OCI-LY7 (cell line): ENCODE measurements at regions not wholly inside any gene's neighbourhood (a gene's known extent, or its start where the extent isn't known, plus 50 kb on each side); places are given as distances from the start of the nearest gene placed in this dataset.

Experiments
- EZH2phosphoT487 ChIP-seq: fragments of 200-600 bp; sonication (generic); IDR thresholded peaks from 2 replicates; pipeline ENCODE4 v1.6.1; 2018; ENCODE audit warnings: low read depth, borderline replicate concordance, mild to moderate bottlenecking, mixed run types, antibody characterized with exemption, low read length, moderate library complexity, mixed read lengths
- TF ChIP-seq, protein P1 (sequence below): fragments of 200-600 bp; sonication (generic); conservative IDR thresholded peaks from 2 replicates; pipeline ENCODE4 v1.5.1; 2014; ENCODE audit warnings: mild to moderate bottlenecking, antibody characterized with exemption, low read length, moderate library complexity, mixed read lengths

DNA sequence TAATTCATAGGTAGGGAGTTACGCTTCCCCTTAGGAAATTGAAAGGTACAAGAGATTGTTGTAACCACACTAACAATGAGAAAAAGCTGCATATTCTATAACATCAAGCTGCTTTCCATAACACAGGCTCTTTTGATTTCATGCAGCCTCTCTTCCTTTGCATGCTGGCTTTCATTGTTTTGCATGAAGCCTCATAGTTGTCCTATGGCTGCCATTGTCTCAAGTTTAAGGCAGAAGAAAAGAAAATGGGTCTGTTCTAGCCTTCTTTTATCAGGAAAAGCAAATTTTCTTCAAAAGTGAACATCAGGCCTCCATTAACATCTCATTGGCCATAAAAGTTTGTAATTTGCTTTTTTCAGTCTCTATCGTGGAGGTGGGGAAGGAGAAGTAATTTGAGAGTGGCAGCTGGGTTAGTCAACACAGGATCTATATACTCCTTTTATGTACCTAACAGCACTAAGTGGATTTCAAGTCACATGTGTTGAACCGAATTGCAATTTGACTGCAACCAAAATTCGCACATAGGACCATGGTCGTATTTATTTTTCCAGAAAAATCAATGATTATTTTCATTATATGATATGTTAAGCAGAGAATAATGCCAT lies 248.5 kb upstream of the RND3 start:
- TF ChIP-seq, protein P1, sequence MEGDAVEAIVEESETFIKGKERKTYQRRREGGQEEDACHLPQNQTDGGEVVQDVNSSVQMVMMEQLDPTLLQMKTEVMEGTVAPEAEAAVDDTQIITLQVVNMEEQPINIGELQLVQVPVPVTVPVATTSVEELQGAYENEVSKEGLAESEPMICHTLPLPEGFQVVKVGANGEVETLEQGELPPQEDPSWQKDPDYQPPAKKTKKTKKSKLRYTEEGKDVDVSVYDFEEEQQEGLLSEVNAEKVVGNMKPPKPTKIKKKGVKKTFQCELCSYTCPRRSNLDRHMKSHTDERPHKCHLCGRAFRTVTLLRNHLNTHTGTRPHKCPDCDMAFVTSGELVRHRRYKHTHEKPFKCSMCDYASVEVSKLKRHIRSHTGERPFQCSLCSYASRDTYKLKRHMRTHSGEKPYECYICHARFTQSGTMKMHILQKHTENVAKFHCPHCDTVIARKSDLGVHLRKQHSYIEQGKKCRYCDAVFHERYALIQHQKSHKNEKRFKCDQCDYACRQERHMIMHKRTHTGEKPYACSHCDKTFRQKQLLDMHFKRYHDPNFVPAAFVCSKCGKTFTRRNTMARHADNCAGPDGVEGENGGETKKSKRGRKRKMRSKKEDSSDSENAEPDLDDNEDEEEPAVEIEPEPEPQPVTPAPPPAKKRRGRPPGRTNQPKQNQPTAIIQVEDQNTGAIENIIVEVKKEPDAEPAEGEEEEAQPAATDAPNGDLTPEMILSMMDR, result no peak
- TF ChIP-seq EZH2phosphoT487, result no peak
